NCI-H524 (cell line): ENCODE measurements at regions not wholly inside any gene's neighbourhood (a gene's known extent, or its start where the extent isn't known, plus 50 kb on each side); places are given as distances from the start of the nearest gene placed in this dataset.

Experiments
- DNase-seq, 2 experiments: peaks; one replicate each; lab custom pipeline; 2025; lab: John Stamatoyannopoulos, UW

- no peak for DNase-seq
Measured at GRCh38 chr7:42756841-42757240, 155.0 kb downstream of the C7orf25 start.

- DNase-seq: no peak
Measured at GRCh38 chr7:42753811-42754363, 158.0 kb downstream of the C7orf25 start.

- no peak for DNase-seq
Measured at GRCh38 chr7:42753367-42753766, 158.5 kb downstream of the C7orf25 start.

- DNase-seq: no peak
Measured at GRCh38 chr7:42750172-42750571, 161.7 kb downstream of the C7orf25 start.

- DNase-seq: no peak
Measured at GRCh38 chr7:42747044-42747443, 164.8 kb downstream of the C7orf25 start.

- no peak for DNase-seq
Measured at GRCh38 chr7:42746214-42746613, 165.7 kb downstream of the C7orf25 start.

- no peak for DNase-seq
Measured at GRCh38 chr7:42745357-42746059, 166.4 kb downstream of the C7orf25 start.

GRCh38 chr7:42744746-42745145, 167.1 kb downstream of the C7orf25 start:
- no peak for DNase-seq

GRCh38 chr7:42743077-42743858, 168.6 kb downstream of the C7orf25 start:
- no peak for DNase-seq

GRCh38 chr7:42742318-42742717, 169.6 kb downstream of the C7orf25 start:
- no peak for DNase-seq

- no peak for DNase-seq
Measured at GRCh38 chr7:42740408-42740807, 171.5 kb downstream of the C7orf25 start.

- no peak for DNase-seq
Measured at GRCh38 chr7:42739638-42740037, 172.2 kb downstream of the C7orf25 start.

- DNase-seq: no peak
Measured at GRCh38 chr7:42736931-42737330, 174.9 kb downstream of the C7orf25 start.

GRCh38 chr7:42735081-42735480, 176.8 kb downstream of the C7orf25 start:
- no peak for DNase-seq

- no peak for DNase-seq
Measured at GRCh38 chr7:42734568-42734967, 177.3 kb downstream of the C7orf25 start.

- no peak for DNase-seq
Measured at GRCh38 chr7:42733040-42733439, 178.8 kb downstream of the C7orf25 start.

- no peak for DNase-seq
Measured at GRCh38 chr7:42730586-42730985, 181.3 kb downstream of the C7orf25 start.

- no peak for DNase-seq
Measured at GRCh38 chr7:42729053-42729765, 182.7 kb downstream of the C7orf25 start.

GRCh38 chr7:42727451-42727850, 184.4 kb downstream of the C7orf25 start:
- DNase-seq: no peak

GRCh38 chr7:42726066-42726785, 185.6 kb downstream of the C7orf25 start:
- DNase-seq: no peak

- no peak for DNase-seq
Measured at GRCh38 chr7:42722716-42723115, 189.2 kb downstream of the C7orf25 start.

- DNase-seq: no peak
Measured at GRCh38 chr7:42722198-42722597, 189.7 kb downstream of the C7orf25 start.
